GM18909 (cell line): ENCODE measurements at regions not wholly inside any gene's neighbourhood (a gene's known extent, or its start where the extent isn't known, plus 50 kb on each side); places are given as distances from the start of the nearest gene placed in this dataset.

Experiments
- ATAC-seq: cut with Tn5 transposase; IDR thresholded peaks from one replicate; pipeline ENCODE4 v1.9.1; 2021; ENCODE audit warnings: mild to moderate bottlenecking; ENCODE audit not compliant: unreplicated experiment, poor library complexity

GRCh38 chr2:103627301-103627700 lies 865.5 kb downstream of the TMEM182 start:
- no peak for ATAC-seq

GRCh38 chr2:103638978-103639377 lies 877.1 kb downstream of the TMEM182 start:
- no peak for ATAC-seq

DNA sequence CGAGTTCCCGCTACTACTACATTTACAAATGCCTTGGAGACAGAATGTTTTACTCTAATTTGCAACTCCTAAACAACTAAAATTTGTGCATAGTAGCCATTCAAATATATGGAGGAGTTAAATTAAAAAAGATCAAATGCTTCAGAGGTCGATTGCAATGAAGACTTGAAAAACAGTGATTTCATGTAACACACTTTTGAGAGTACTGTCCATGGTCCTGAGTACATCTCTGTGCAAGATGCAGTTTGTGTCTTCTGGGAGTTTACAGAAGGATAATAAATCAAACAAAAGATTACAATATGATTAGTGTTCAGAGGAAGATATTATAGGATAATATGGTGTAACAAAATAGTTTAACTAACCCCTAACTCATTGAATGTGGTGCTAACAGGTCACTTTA lies 894.7 kb downstream of the TMEM182 start:
- ATAC-seq: no peak

- no peak for ATAC-seq
These were observed 898.7 kb downstream of the TMEM182 start for GRCh38 chr2:103660519-103660918.

DNA sequence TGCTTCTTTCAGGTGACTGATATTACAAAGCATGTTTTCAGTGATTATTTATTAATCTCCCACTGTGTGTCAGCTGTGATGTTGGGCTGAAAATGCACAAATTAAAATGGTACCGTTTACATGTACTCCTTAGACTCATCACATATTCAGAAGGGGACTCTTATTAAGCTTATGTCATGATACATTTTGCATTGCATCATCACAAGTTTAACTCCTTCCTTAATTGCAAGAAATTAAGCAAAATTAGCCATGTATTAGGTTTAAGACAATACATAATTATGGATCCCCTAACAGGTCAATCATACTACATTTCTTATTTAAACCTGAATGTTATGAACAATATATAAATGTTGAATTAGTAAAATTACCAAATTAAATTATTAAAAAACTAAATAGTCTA lies 899.1 kb downstream of the TMEM182 start:
- ATAC-seq: no peak

- no peak for ATAC-seq
These were observed 902.9 kb downstream of the TMEM182 start for GRCh38 chr2:103664690-103665089.

DNA sequence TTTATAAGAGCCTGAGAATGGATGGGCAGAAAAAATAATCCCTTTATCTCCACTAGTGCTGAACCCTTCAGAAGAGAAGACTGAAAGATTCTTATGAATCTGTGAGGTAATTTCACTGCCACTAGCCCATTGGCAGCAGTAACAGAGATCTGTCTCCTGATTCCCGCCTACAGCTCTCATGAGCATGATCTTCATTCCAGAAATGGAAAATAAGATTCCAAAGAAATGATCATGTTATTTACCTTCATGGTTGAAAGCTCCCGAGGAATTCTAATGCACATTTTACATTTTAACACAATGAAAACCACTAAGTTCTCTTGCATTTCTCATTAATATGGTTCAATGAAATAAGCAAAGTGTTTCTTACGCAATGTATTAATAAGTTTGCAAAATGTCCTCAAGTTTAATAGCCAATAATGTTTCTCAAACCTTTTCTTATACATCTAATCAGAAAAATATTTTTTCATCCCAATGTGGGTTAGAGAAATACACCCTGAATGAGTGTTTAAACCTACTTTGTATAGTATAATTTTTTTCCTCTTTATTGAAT lies 905.6 kb downstream of the TMEM182 start:
- no peak for ATAC-seq

GRCh38 chr2:103669531-103669930 lies 907.7 kb downstream of the TMEM182 start:
- no peak for ATAC-seq
